ENCODE measurements at regions not wholly inside any gene's neighbourhood (a gene's known extent, or its start where the extent isn't known, plus 50 kb on each side); places are given as distances from the start of the nearest gene placed in this dataset.

DNA sequence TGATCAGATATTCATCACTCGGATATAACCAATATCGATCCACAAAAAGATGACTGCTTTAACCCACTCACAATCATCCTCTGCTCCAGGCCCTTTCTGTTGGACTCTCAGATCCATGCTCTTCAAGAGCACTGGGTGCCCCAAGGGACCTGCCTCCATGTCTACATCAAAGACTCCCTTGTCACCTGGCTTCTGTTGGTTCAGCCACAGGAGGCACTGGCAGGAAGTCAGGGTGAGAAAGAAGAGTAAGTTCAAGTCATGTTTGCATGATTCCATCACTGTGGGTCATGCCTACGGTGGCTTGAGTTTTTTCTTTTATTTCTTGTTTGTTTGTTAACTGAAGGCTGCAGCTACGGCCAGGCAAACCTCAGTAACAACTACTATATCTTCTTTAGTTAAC lies 243.3 kb downstream of the ADGRG6 start:
- DNase-seq (ENCODE audit: low read depth, low spot score), result no peak
- no peak overlapping the region for H3K9ac ChIP-seq (ENCODE audit: insufficient read length)
- no peak for TF ChIP-seq EZH2 (IDR thresholded peaks at IDR 0.05)
- no peak for TF ChIP-seq POLR2AphosphoS5 (IDR thresholded peaks at IDR 0.05; ENCODE audit: borderline replicate concordance, low read depth, low read length)
- TF ChIP-seq FOXP2 (optimal IDR thresholded peaks at IDR 0.05; ENCODE audit: control extremely low read depth, extremely low read length, insufficient read depth), result no peak
- no peaks in the 10 kb centered on the region for H3K9me3 ChIP-seq (ENCODE audit: low read depth, low read length)
- H3K36me3 ChIP-seq (ENCODE audit: insufficient read depth, low read length), result no peaks in the 10 kb centered on the region
- no peak overlapping the region for H3K4me3 ChIP-seq
- H3K27ac ChIP-seq, result no peak overlapping the region

DNA sequence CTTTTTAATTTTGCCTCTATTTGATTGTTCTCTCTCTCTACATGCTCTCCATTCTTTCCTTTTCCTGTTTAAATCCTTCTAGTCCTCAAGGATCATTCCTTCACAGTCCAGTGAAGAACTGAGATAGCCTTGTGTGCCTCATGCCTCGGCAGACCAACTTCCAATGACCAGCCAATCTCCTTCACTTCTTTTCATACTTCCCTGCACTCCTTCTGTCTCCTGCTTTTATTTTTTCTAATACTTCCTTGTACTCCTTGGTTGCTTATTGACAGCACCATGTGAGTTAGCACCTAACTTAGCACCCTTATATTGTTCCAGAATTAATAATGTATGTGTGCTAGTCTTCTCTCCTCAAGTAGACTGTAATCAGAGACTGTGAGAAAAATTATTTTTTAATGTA lies 246.8 kb downstream of the ADGRG6 start:
- H3K9me3 ChIP-seq (ENCODE audit: low read depth, low read length), result no peaks in the 10 kb centered on the region
- no peaks in the 10 kb centered on the region for H3K36me3 ChIP-seq (ENCODE audit: insufficient read depth, low read length)
- no peak for DNase-seq (ENCODE audit: low read depth, low spot score)
- H3K9ac ChIP-seq (ENCODE audit: insufficient read length), result no peak overlapping the region
- TF ChIP-seq FOXP2 (optimal IDR thresholded peaks at IDR 0.05; ENCODE audit: control extremely low read depth, extremely low read length, insufficient read depth) (no peak), EZH2 (IDR thresholded peaks at IDR 0.05) (no peak), POLR2AphosphoS5 (IDR thresholded peaks at IDR 0.05; ENCODE audit: borderline replicate concordance, low read depth, low read length) (no peak)
- H3K27ac ChIP-seq, result no peak overlapping the region
- no peak overlapping the region for H3K4me3 ChIP-seq

DNA sequence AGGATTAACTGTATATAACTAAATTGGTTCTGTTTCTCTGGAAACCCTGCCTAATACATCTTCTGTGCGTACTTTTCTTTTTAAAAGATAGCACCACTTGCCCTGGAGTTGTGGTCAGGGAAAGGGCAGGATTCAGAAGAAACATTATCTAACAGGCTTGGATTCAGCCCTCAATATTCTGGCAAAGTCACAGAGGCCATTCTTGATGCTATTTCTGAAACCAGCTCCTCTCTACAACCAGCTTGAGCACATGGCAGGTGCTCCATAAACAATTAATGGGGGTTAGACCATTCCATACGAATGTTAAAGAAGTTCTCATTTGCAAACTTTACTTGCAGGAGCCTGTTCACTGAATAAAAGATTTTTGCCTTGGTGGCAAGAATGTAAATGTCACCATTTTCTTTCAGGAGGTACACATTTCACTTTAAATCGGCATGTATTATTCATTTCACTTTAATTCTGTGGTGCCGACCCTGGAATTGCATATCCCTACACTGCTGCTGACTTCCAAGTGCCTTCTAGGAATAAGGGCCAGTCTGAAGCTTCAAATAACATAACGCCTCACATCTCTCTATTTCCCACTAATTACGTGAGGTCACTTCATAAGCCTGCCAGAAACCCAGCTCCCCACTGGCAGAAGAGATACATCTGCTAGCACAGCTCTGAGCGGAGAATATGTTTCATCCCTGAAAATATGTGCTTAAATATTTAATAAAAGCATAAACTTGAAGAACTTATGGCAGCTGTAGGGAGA lies 248.7 kb downstream of the ADGRG6 start:
- H3K27ac ChIP-seq, result no peak overlapping the region
- no peaks in the 10 kb centered on the region for H3K9me3 ChIP-seq (ENCODE audit: low read depth, low read length)
- no peaks in the 10 kb centered on the region for H3K36me3 ChIP-seq (ENCODE audit: insufficient read depth, low read length)
- DNase-seq (ENCODE audit: low read depth, low spot score), result no peak
- no peak overlapping the region for H3K9ac ChIP-seq (ENCODE audit: insufficient read length)
- no peak overlapping the region for H3K4me3 ChIP-seq
- no peak for TF ChIP-seq EZH2 (IDR thresholded peaks at IDR 0.05)
- no peak for TF ChIP-seq FOXP2 (optimal IDR thresholded peaks at IDR 0.05; ENCODE audit: control extremely low read depth, extremely low read length, insufficient read depth)
- no peak for TF ChIP-seq POLR2AphosphoS5 (IDR thresholded peaks at IDR 0.05; ENCODE audit: borderline replicate concordance, low read depth, low read length)

DNA sequence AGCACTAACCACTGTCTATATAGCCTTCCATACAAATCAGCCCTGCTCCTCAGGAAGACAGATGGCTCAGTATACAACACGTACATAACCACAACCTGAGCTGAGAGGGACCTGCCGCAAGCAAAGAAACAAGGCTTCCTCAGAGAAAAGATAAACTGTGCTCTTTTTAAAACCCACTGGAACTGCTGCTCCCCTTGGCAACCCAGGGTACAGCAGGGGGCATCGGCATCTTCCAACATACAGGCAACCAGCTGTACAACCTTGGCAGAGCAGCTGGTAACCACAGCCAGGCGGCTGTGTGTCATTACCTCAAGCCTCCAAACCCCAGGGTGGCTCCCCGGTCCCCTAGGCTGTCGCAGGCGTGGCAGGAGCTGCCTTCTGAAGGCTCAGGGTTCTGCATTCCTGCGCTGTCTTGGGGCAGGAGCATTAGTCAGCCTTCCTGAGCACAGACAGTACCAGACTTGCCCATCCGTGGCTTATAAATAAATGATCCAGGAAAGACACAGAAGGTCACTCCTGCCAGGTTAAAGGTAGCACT lies 249.5 kb downstream of the ADGRG6 start:
- TF ChIP-seq POLR2AphosphoS5 (IDR thresholded peaks at IDR 0.05; ENCODE audit: borderline replicate concordance, low read depth, low read length) (no peak), FOXP2 (optimal IDR thresholded peaks at IDR 0.05; ENCODE audit: control extremely low read depth, extremely low read length, insufficient read depth) (no peak), EZH2 (IDR thresholded peaks at IDR 0.05) (no peak)
- no peak for DNase-seq (ENCODE audit: low read depth, low spot score)
- Histone ChIP-seq H3K9ac (ENCODE audit: insufficient read length) (no peak overlapping the region), H3K9me3 (ENCODE audit: low read depth, low read length) (no peaks in the 10 kb centered on the region), H3K4me3 (no peak overlapping the region), H3K36me3 (ENCODE audit: insufficient read depth, low read length) (no peaks in the 10 kb centered on the region), H3K27ac (no peak overlapping the region)

DNA sequence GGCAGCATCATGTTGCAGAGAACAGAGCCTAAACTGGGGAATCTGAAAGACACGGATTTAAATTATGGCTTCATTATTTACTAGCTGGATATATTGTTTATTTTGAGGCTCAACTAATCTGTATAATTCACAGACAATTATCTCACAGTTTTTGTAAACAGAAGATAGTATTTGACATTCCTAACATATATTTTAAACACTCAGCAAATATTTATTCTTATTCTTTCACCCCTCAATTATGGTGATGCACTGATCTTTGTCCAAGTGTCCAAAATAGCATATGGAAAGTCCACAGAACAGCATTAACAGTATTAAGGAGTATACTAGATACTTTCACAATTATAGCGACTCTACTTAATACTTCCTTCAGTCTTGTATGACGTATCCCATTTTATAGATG lies 257.0 kb downstream of the ADGRG6 start:
- Histone ChIP-seq H3K27ac (no peak overlapping the region), H3K9me3 (ENCODE audit: low read depth, low read length) (no peaks in the 10 kb centered on the region), H3K4me3 (no peak overlapping the region), H3K9ac (ENCODE audit: insufficient read length) (no peak overlapping the region), H3K36me3 (ENCODE audit: insufficient read depth, low read length) (no peaks in the 10 kb centered on the region)
- no peak for DNase-seq (ENCODE audit: low read depth, low spot score)
- TF ChIP-seq EZH2 (IDR thresholded peaks at IDR 0.05) (no peak), POLR2AphosphoS5 (IDR thresholded peaks at IDR 0.05; ENCODE audit: borderline replicate concordance, low read depth, low read length) (no peak), FOXP2 (optimal IDR thresholded peaks at IDR 0.05; ENCODE audit: control extremely low read depth, extremely low read length, insufficient read depth) (no peak)

DNA sequence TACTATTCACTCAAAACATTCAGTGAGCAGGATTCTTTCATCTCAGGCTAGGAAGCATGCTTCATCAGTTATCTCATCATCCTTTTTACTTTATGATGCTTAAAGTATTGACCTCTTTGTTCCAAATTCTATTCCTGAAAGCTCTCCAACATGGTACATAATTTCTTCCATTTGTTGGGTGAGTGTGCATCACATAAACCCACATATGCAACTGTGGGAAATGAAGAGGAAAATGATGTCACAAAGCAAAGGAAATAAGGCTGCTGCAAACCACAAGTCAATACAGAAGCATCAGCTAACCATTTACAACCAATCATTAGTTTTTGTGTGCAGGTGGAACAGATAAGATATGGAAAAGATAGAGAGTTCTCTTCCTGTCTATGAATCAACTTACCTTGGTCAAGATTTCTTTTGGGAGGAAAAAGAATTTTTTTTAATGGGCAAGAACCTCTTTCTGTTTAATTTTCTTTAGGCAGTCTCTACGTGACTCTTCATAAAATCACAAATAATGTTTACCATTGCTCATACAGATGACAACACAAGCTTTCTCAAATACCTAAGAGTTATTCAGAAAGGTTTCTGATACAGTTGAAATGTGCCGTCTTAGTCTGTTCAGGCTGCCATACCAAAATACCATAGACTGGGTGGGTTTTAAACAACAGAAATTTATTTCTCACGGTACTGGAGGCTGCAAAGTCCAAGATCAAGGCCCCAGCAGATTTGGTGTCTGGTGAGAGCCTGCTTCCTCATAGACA lies 259.9 kb downstream of the ADGRG6 start:
- Histone ChIP-seq H3K27ac (no peak overlapping the region), H3K9ac (ENCODE audit: insufficient read length) (no peak overlapping the region), H3K4me3 (no peak overlapping the region), H3K9me3 (ENCODE audit: low read depth, low read length) (no peaks in the 10 kb centered on the region), H3K36me3 (ENCODE audit: insufficient read depth, low read length) (no peaks in the 10 kb centered on the region)
- TF ChIP-seq EZH2 (IDR thresholded peaks at IDR 0.05) (no peak), FOXP2 (optimal IDR thresholded peaks at IDR 0.05; ENCODE audit: control extremely low read depth, extremely low read length, insufficient read depth) (no peak), POLR2AphosphoS5 (IDR thresholded peaks at IDR 0.05; ENCODE audit: borderline replicate concordance, low read depth, low read length) (no peak)
- no peak for DNase-seq (ENCODE audit: low read depth, low spot score)

DNA sequence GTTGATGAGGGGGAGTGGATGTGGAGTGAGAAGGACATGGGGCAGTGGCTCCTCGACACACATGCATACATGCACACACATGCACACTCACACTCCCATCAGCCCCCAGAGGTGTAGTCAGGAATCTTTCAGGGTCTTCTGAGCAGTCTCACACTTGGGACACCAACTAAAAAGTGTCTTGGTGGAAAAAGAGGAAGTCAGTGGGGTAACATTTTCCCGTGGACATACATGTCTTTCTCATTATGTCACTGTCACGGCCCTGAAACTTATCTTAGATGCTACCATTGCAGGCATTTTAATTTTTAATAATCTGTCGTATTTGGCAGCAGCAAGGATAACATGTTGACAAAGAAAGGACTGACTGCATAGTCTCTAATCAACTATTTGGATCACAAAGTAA lies 261.1 kb downstream of the ADGRG6 start:
- no peak for DNase-seq (ENCODE audit: low read depth, low spot score)
- Histone ChIP-seq H3K27ac (no peak overlapping the region), H3K36me3 (ENCODE audit: insufficient read depth, low read length) (no peaks in the 10 kb centered on the region), H3K9ac (ENCODE audit: insufficient read length) (no peak overlapping the region), H3K4me3 (no peak overlapping the region), H3K9me3 (ENCODE audit: low read depth, low read length) (no peaks in the 10 kb centered on the region)
- TF ChIP-seq EZH2 (IDR thresholded peaks at IDR 0.05) (no peak), POLR2AphosphoS5 (IDR thresholded peaks at IDR 0.05; ENCODE audit: borderline replicate concordance, low read depth, low read length) (no peak), FOXP2 (optimal IDR thresholded peaks at IDR 0.05; ENCODE audit: control extremely low read depth, extremely low read length, insufficient read depth) (no peak)

DNA sequence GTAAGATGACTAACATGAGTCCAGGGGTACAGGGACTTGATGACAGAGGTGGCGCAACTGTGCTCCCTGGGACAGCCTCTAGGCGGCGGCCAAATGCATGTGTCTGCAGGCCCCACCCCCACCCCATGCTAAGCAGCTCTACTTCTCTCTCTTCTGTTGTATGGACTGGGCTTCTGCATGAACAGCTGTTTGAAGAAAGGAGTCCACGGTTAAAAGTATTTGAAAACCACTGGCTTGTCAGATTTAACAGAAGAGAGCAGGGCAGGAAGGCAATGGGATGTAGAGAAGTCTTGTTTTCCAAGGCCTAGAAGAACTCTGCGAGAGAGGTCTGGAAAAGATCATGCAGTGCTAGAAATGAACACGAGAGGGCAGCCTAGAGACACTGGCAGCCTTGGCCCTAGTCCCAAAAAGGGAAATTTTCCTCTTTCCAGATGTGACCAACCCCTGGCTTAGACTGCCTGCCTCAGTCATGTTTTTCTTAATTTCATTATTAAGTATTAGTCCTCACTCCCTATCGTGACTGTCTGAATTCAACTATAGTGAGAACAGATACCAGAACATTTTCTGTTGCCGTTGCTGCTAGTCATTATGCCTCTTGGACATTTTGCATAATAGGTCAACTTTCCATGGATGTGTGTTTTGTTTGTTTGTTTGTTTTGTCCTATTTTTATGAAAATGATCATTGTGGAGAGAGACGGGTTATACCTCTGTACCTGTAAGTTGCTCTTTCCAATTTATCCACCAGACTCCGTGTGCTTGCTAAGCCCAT lies 265.0 kb downstream of the ADGRG6 start:
- H3K36me3 ChIP-seq (ENCODE audit: insufficient read depth, low read length), result no peaks in the 10 kb centered on the region
- no peak for TF ChIP-seq EZH2 (IDR thresholded peaks at IDR 0.05)
- no peak for TF ChIP-seq POLR2AphosphoS5 (IDR thresholded peaks at IDR 0.05; ENCODE audit: borderline replicate concordance, low read depth, low read length)
- TF ChIP-seq FOXP2 (optimal IDR thresholded peaks at IDR 0.05; ENCODE audit: control extremely low read depth, extremely low read length, insufficient read depth), result no peak
- DNase-seq (ENCODE audit: low read depth, low spot score), result peak; percentile 44
- H3K4me3 ChIP-seq, result no peak overlapping the region
- H3K9me3 ChIP-seq (ENCODE audit: low read depth, low read length), result no peaks in the 10 kb centered on the region
- H3K9ac ChIP-seq (ENCODE audit: insufficient read length), result no peak overlapping the region
- no peak overlapping the region for H3K27ac ChIP-seq

Measured in SK-N-MC (cell line).